ENCODE measurements at regions not wholly inside any gene's neighbourhood (a gene's known extent, or its start where the extent isn't known, plus 50 kb on each side); places are given as distances from the start of the nearest gene placed in this dataset.

DNA sequence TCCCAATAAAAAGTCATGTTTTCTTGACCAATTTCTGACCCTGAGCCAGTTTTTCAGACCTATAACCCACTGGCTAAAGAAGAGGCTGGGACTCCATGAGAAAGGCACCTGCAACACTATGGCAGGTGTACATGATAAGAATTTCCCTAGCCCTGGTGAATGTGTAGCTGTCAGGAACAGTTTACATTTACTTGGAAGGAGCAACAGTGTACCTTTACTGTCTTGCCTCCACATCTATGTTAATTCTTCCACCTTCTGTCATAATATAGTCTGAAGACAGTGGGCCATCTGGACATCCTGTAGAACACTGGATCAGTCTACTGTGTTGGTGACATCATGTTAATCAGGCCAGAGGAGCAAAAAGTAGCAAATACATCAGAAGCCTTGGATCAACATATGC lies 72.1 kb upstream of the CD82 start:
- TF ChIP-seq, protein P1, sequence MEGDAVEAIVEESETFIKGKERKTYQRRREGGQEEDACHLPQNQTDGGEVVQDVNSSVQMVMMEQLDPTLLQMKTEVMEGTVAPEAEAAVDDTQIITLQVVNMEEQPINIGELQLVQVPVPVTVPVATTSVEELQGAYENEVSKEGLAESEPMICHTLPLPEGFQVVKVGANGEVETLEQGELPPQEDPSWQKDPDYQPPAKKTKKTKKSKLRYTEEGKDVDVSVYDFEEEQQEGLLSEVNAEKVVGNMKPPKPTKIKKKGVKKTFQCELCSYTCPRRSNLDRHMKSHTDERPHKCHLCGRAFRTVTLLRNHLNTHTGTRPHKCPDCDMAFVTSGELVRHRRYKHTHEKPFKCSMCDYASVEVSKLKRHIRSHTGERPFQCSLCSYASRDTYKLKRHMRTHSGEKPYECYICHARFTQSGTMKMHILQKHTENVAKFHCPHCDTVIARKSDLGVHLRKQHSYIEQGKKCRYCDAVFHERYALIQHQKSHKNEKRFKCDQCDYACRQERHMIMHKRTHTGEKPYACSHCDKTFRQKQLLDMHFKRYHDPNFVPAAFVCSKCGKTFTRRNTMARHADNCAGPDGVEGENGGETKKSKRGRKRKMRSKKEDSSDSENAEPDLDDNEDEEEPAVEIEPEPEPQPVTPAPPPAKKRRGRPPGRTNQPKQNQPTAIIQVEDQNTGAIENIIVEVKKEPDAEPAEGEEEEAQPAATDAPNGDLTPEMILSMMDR (IDR thresholded peaks at IDR 0.05; ENCODE audit: low read depth, low read length, poor library complexity, severe bottlenecking) = no peak
- no peak for TF ChIP-seq EZH2phosphoT487 (IDR thresholded peaks at IDR 0.05; ENCODE audit: borderline replicate concordance, low read length)
